ENCODE measurements at regions not wholly inside any gene's neighbourhood (a gene's known extent, or its start where the extent isn't known, plus 50 kb on each side); places are given as distances from the start of the nearest gene placed in this dataset.

DNA sequence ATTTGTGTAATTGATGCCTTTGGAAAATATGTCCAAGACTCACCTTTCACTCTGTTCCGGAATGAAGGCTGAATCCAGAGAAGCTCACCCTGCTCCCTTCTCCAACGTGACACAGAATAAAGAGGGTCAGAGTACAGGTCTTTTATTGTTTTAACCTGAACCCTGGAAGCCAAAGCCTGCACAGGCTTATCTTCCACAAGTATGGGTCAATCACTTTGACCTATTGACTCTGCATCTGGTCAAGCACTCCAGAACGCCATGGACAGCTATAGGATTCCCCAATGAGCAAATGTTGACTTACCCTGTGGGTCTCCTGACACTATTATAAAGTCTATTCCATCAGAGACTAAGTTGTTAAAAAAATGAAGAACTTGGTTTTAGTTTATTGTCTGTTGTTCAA is 158.4 kb upstream of the MYLIP start:
- ChIA-PET CTCF (no interaction called here), POLR2A (no interaction called here)
- TF ChIP-seq FOXM1 (IDR thresholded peaks at IDR 0.05; ENCODE audit: borderline replicate concordance) (no peak), CTBP1 (IDR thresholded peaks at IDR 0.05; ENCODE audit: borderline replicate concordance) (no peak), LEF1 (IDR thresholded peaks at IDR 0.05; ENCODE audit: borderline replicate concordance) (no peak), TARDBP (IDR thresholded peaks at IDR 0.05) (no peak), SUZ12 (IDR thresholded peaks at IDR 0.05) (no peak), FOXK2 (IDR thresholded peaks at IDR 0.05) (no peak), FOXA1 (IDR thresholded peaks at IDR 0.05) (no peak), NFRKB (IDR thresholded peaks at IDR 0.05) (no peak), ELF4 (IDR thresholded peaks at IDR 0.05) (no peak)
- no peak for DNase-seq (ENCODE audit: extremely low spot score)

DNA sequence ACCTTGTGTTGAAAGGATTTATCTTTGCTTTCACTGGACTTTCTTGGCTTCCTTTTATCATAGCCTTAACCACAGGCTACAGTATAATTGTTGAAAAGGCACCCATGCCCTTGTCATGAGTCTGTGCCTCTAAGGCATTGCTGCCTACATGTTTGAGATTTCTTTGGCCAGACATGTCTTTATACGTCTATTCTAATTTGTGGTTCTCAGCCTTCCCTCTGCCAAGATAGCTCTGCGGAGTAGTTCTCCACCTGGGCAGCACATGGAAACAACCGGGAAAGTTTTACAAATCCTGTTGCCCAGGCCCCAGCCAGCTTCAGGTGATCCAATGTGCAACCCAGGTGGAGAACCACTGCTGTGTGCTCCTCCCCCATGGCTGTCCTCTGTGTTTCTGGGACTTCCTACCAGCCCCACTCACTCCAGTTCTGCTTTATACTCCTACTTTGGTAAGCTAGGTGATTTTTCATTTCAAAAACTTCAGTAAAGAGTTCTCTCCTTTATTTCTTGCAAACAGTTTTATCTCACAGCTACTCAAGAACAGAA is 159.6 kb upstream of the MYLIP start:
- TF ChIP-seq SP1 (IDR thresholded peaks at IDR 0.05) (no peak), SUZ12 (IDR thresholded peaks at IDR 0.05) (no peak), TARDBP (IDR thresholded peaks at IDR 0.05) (no peak), L3MBTL2 (conservative IDR thresholded peaks at IDR 0.05) (no peak), FOXM1 (IDR thresholded peaks at IDR 0.05; ENCODE audit: borderline replicate concordance) (no peak), ELF4 (IDR thresholded peaks at IDR 0.05) (no peak)
- TF ChIP-seq, protein P1, sequence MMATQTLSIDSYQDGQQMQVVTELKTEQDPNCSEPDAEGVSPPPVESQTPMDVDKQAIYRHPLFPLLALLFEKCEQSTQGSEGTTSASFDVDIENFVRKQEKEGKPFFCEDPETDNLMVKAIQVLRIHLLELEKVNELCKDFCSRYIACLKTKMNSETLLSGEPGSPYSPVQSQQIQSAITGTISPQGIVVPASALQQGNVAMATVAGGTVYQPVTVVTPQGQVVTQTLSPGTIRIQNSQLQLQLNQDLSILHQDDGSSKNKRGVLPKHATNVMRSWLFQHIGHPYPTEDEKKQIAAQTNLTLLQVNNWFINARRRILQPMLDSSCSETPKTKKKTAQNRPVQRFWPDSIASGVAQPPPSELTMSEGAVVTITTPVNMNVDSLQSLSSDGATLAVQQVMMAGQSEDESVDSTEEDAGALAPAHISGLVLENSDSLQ (IDR thresholded peaks at IDR 0.05), result no peak
- no peak for DNase-seq (ENCODE audit: extremely low spot score)
- ChIA-PET POLR2A (no interaction called here), CTCF (no interaction called here)

- no peak for DNase-seq (ENCODE audit: extremely low spot score)
- ChIA-PET POLR2A (no interaction called here), CTCF (no interaction called here)
- TF ChIP-seq SUZ12 (IDR thresholded peaks at IDR 0.05) (no peak), L3MBTL2 (conservative IDR thresholded peaks at IDR 0.05) (no peak), ARNT (IDR thresholded peaks at IDR 0.05) (no peak), LEF1 (IDR thresholded peaks at IDR 0.05; ENCODE audit: borderline replicate concordance) (no peak)
Measured at GRCh38 chr6:15968519-15968918, 160.4 kb upstream of the MYLIP start.

GRCh38 chr6:15966000-15966520 is 162.8 kb upstream of the MYLIP start:
- CTCF ChIA-PET, result no interaction called here
- DNase-seq (ENCODE audit: extremely low spot score), result no peak
- no peak for TF ChIP-seq BHLHE40 (IDR thresholded peaks at IDR 0.05; ENCODE audit: borderline replicate concordance)
- no peak for TF ChIP-seq ZNF384 (IDR thresholded peaks at IDR 0.05)
- no peak for TF ChIP-seq FOXA1 (IDR thresholded peaks at IDR 0.05)
- TF ChIP-seq FOXK2 (IDR thresholded peaks at IDR 0.05), result no peak
- TF ChIP-seq NFRKB (IDR thresholded peaks at IDR 0.05), result no peak
- TF ChIP-seq L3MBTL2 (conservative IDR thresholded peaks at IDR 0.05), result no peak
- POLR2A ChIA-PET, result no interaction called here

DNA sequence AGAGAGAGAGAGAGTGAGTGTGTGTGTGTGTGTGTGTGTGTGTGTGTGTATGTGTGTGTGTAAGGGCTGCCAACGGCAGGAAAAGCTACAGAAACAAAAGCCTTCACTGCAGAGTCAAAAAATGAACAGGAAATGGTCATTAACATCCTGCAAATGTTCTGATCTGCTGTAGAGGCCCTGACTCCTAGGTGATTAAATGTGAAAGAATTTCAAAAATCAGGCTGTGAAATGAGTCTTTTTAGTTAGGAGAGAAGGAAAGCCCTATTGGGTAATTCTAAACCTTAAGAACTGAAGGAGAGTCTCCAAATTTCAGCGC is 166.5 kb upstream of the MYLIP start:
- TF ChIP-seq ELF4 (IDR thresholded peaks at IDR 0.05), result no peak
- TF ChIP-seq FOXK2 (IDR thresholded peaks at IDR 0.05), result no peak
- TF ChIP-seq ZNF384 (IDR thresholded peaks at IDR 0.05), result no peak
- TF ChIP-seq FOXA1 (IDR thresholded peaks at IDR 0.05), result no peak
- no peak for TF ChIP-seq FOXM1 (IDR thresholded peaks at IDR 0.05; ENCODE audit: borderline replicate concordance)
- TF ChIP-seq BHLHE40 (IDR thresholded peaks at IDR 0.05; ENCODE audit: borderline replicate concordance), result no peak
- no peak for TF ChIP-seq LEF1 (IDR thresholded peaks at IDR 0.05; ENCODE audit: borderline replicate concordance)
- TF ChIP-seq, protein P1 (IDR thresholded peaks at IDR 0.05), result no peak
- no peak for TF ChIP-seq SP1 (IDR thresholded peaks at IDR 0.05)
- TF ChIP-seq HDGF (IDR thresholded peaks at IDR 0.05; ENCODE audit: borderline replicate concordance), result no peak
- TF ChIP-seq NFRKB (IDR thresholded peaks at IDR 0.05), result no peak
- TF ChIP-seq SUZ12 (IDR thresholded peaks at IDR 0.05), result no peak
- TF ChIP-seq ARNT (IDR thresholded peaks at IDR 0.05), result no peak
- no peak for TF ChIP-seq L3MBTL2 (conservative IDR thresholded peaks at IDR 0.05)
- TF ChIP-seq CTBP1 (IDR thresholded peaks at IDR 0.05; ENCODE audit: borderline replicate concordance), result no peak
- no peak for TF ChIP-seq TARDBP (IDR thresholded peaks at IDR 0.05)
- CTCF ChIA-PET, result no interaction called here
- no peak for DNase-seq (ENCODE audit: extremely low spot score)
- POLR2A ChIA-PET, result no interaction called here

- POLR2A ChIA-PET, result no interaction called here
- DNase-seq (ENCODE audit: extremely low spot score), result no peak
- CTCF ChIA-PET, result no interaction called here
- TF ChIP-seq ARNT (IDR thresholded peaks at IDR 0.05) (no peak), ZNF384 (IDR thresholded peaks at IDR 0.05) (no peak), BHLHE40 (IDR thresholded peaks at IDR 0.05; ENCODE audit: borderline replicate concordance) (no peak), ELF4 (IDR thresholded peaks at IDR 0.05) (no peak), FOXK2 (IDR thresholded peaks at IDR 0.05) (no peak), L3MBTL2 (conservative IDR thresholded peaks at IDR 0.05) (no peak), SP1 (IDR thresholded peaks at IDR 0.05) (no peak), LEF1 (IDR thresholded peaks at IDR 0.05; ENCODE audit: borderline replicate concordance) (no peak), FOXM1 (IDR thresholded peaks at IDR 0.05; ENCODE audit: borderline replicate concordance) (no peak), TARDBP (IDR thresholded peaks at IDR 0.05) (no peak), CTBP1 (IDR thresholded peaks at IDR 0.05; ENCODE audit: borderline replicate concordance) (no peak), NFRKB (IDR thresholded peaks at IDR 0.05) (no peak), HDGF (IDR thresholded peaks at IDR 0.05; ENCODE audit: borderline replicate concordance) (no peak), FOXA1 (IDR thresholded peaks at IDR 0.05) (no peak), SUZ12 (IDR thresholded peaks at IDR 0.05) (no peak)
- TF ChIP-seq, protein P1 (IDR thresholded peaks at IDR 0.05), result no peak
Measured at GRCh38 chr6:15961635-15962448, 167.0 kb upstream of the MYLIP start.

Measured in HEK293T (cell line).